Right cardiac atrium (tissue), 5 donors: ENCODE measurements at regions not wholly inside any gene's neighbourhood (a gene's known extent, or its start where the extent isn't known, plus 50 kb on each side); places are given as distances from the start of the nearest gene placed in this dataset.

ENCODE experiments used
- ATAC-seq, 2 donors: fragments of 200-7000 bp; cut with Tn5 transposase; one replicate each; pipeline versions ENCODE4 v1.8.0 to v1.9.1; 2020; ENCODE audit warnings: moderate library complexity in 2 of 2, mild to moderate bottlenecking in 1 of 2
- DNase-seq, 3 donors: peaks; one replicate each; pipeline ENCODE4 v3.0.0-alpha.2; 2020
- H3K27ac ChIP-seq: one replicate; pipeline ENCODE4 v1.5.1; 2013; ENCODE audit warnings: mild to moderate bottlenecking, low read length, control low read depth, moderate library complexity
- H3K27me3 ChIP-seq: one replicate; pipeline ENCODE4 v1.6.1; 2013; ENCODE audit not compliant: control insufficient read depth, insufficient read depth
- H3K4me1 ChIP-seq: one replicate; pipeline ENCODE4 v1.6.1; 2013; ENCODE audit warnings: low read length; ENCODE audit not compliant: control insufficient read depth, insufficient read depth
- H3K4me3 ChIP-seq: one replicate; pipeline ENCODE4 v1.5.1; 2013; ENCODE audit warnings: low read length, control low read depth
- H3K9me3 ChIP-seq: one replicate; pipeline ENCODE4 v1.6.1; 2013; ENCODE audit warnings: low read length; ENCODE audit not compliant: control insufficient read depth
- WGBS: extraction: QIAGEN DNeasy Blood & Tissue Kit; methylation state at CpG from one replicate; pipeline ENCODE4 v1.1.7; 2013; 5-methylcytosine and 5-hydroxymethylcytosine counted together
- intact Hi-C, 4 donors: fragments of 100-400 bp; cut with DNase I; formaldehyde crosslinking; loops; one replicate each; pipeline versions ENCODE4 v1.11.0 to v1.14.0; 2022 to 2023
- donor health status: healthy with polysubstance abuse.
- donor health status: DM: no; HTN: yes; CAD: no.
- donor health status: DM: no; HTN: no; CAD: no.
- donor health status: DM: no; HTN: yes; CAD: no; lungs with severe emphysema.
- donor health status: DM: yes; HTN: yes; CAD: no.

DNA sequence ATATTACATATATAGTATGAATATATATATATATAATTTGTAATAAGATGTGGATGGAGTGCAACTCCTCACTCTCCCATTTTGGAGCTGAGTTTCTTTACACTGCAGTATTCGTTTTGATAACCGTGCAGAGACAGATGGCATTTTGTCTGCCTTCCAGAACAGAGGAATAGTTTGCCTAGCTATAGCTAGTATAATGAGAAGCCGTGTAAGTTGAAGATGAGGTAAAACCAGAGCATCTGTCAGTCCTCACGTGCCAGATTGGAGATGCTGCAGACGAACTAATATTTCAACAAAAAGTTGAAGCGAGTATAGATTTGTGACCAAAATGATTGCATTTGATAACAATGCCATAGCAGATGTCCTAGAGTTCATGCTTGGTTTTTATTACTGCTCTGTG is 180.6 kb downstream of the FMR1NB start:
- DNase-seq: no peak
- Histone ChIP-seq H3K9me3 (no peaks in the 10 kb centered on the region), H3K4me3 (no peak overlapping the region), H3K4me1 (no peaks in the 10 kb centered on the region), H3K27me3 (no peaks in the 10 kb centered on the region), H3K27ac (no peak overlapping the region)
- intact Hi-C loops: no loop called here
- no peak for ATAC-seq
- 75% methylated on average over 6 of the region's 6 CpGs for WGBS

DNA sequence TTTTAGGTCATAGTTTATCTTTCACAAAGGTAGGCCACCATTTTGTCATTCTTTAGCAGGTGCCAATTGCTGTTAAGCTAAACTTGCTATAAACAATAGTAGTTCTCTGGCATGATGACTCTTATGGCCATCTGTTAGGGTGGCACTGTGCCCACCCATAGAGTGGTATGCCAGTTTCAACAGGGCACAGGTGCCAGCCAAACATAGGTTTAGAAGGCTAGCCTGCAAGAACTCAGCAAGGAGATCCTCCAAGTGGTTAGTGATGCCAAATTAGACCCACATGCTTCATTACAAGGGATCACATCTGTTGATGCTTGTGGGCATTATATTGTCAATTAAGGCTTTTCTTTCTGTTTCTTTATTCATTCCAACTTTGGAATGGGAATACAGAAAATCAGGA is 204.5 kb downstream of the FMR1NB start:
- ATAC-seq: no peak
- Histone ChIP-seq H3K4me1 (no peaks in the 10 kb centered on the region), H3K27ac (no peak overlapping the region), H3K9me3 (no peaks in the 10 kb centered on the region), H3K27me3 (no peaks in the 10 kb centered on the region), H3K4me3 (no peak overlapping the region)
- no peak for DNase-seq
- intact Hi-C loops: no loop called here

DNA sequence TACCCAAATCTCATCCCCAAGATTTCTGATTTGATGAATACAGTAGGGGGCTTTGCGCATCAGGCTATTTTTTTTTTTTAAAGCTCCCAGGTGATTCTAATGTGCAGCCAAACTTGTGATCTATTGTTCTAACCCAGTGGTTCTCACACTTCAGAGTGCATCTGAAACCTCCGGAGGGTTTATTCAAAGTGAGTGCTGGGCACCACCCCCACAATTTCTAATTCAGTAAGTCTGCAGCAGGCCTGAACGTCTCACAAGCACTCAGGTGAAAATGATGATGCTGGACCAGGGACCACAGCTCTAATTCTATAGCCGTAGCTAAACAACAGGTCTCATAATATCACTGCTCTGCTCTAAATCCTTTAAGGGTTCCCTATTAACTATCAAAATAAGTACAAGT is 211.4 kb downstream of the FMR1NB start:
- intact Hi-C loops: no loop called here
- no peak overlapping the region for H3K4me3 ChIP-seq
- WGBS: 66% methylated on average over 4 of the region's 4 CpGs
- no peaks in the 10 kb centered on the region for H3K4me1 ChIP-seq
- DNase-seq: no peak
- no peaks in the 10 kb centered on the region for H3K27me3 ChIP-seq
- H3K27ac ChIP-seq: no peak overlapping the region
- ATAC-seq: no peak
- H3K9me3 ChIP-seq: no peaks in the 10 kb centered on the region

- DNase-seq (no peak), ATAC-seq (no peak)
- intact Hi-C loops: no loop called here
- Histone ChIP-seq H3K27me3 (no peaks in the 10 kb centered on the region), H3K27ac (no peak overlapping the region), H3K4me3 (no peak overlapping the region), H3K4me1 (no peaks in the 10 kb centered on the region), H3K9me3 (no peaks in the 10 kb centered on the region)
These were observed 212.6 kb downstream of the FMR1NB start for GRCh38 chrX:148193759-148194158.

DNA sequence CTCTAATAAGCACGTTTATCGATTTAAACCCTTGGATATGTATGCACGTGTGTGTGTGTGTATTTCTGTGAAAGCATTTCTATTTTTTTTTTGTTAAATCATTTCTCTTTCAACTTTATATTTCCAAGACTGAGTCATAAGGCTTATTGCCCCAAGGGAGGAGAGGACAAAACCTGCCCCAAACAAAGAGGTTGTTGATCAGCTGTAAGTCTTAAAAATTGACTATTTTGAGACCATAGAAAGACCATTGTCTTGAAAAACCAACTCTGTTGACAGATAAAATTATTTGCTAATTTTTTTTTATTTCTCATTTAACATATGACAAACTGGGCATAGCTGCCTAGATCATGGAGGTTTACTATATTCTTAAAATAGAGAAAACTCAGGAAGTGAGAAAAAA is 222.4 kb downstream of the FMR1NB start:
- WGBS: 78% methylated on average over 3 of the region's 3 CpGs

DNA sequence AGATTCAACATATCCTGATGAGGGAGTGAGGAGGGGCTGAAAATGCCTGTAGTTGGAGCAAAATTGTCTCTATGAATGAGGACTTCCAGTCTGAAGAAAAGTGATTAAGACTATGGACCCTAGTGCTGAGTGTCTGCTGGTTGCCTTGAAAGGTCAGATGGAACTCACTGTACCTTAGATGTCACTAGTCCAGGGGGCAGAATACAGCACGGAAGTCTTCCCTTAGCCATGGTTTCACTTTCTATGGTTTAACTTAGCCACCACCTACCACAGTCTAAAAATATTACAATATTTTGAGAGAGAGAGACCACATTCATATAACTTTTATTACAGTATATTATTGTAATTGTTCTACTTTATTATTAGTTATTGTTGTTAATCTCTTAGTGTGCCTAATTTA is 223.1 kb downstream of the FMR1NB start:
- DNase-seq (no peak), ATAC-seq (no peak)
- Histone ChIP-seq H3K27ac (no peak overlapping the region), H3K4me3 (no peak overlapping the region), H3K9me3 (no peaks in the 10 kb centered on the region), H3K4me1 (no peaks in the 10 kb centered on the region), H3K27me3 (no peaks in the 10 kb centered on the region)
- WGBS: 61% methylated on average over 1 of the region's 1 CpG
- intact Hi-C loops: no loop called here

More for the DNA sequence above, 222.4 kb downstream of the FMR1NB start:
- Histone ChIP-seq H3K4me1 (no peaks in the 10 kb centered on the region), H3K4me3 (no peak overlapping the region), H3K27ac (no peak overlapping the region), H3K27me3 (no peaks in the 10 kb centered on the region), H3K9me3 (no peaks in the 10 kb centered on the region)
- no peak for ATAC-seq
- intact Hi-C loops: no loop called here
- DNase-seq: no peak

GRCh38 chrX:148214786-148215185 is 233.6 kb downstream of the FMR1NB start:
- DNase-seq (no peak), ATAC-seq (no peak)
- H3K27me3 ChIP-seq: no peaks in the 10 kb centered on the region
- intact Hi-C loops: no loop called here
- H3K4me3 ChIP-seq: no peak overlapping the region
- H3K27ac ChIP-seq: no peak overlapping the region
- WGBS: 92% methylated on average over 1 of the region's 1 CpG
- H3K4me1 ChIP-seq: no peaks in the 10 kb centered on the region
- H3K9me3 ChIP-seq: no peaks in the 10 kb centered on the region

GRCh38 chrX:148215726-148216125 is 234.6 kb downstream of the FMR1NB start:
- intact Hi-C loops: no loop called here
- DNase-seq: no peak
- no peaks in the 10 kb centered on the region for H3K9me3 ChIP-seq
- no peak overlapping the region for H3K27ac ChIP-seq
- H3K27me3 ChIP-seq: no peaks in the 10 kb centered on the region
- no peak overlapping the region for H3K4me3 ChIP-seq
- no peak for ATAC-seq
- WGBS: 84% methylated on average over 3 of the region's 3 CpGs
- H3K4me1 ChIP-seq: no peaks in the 10 kb centered on the region

DNA sequence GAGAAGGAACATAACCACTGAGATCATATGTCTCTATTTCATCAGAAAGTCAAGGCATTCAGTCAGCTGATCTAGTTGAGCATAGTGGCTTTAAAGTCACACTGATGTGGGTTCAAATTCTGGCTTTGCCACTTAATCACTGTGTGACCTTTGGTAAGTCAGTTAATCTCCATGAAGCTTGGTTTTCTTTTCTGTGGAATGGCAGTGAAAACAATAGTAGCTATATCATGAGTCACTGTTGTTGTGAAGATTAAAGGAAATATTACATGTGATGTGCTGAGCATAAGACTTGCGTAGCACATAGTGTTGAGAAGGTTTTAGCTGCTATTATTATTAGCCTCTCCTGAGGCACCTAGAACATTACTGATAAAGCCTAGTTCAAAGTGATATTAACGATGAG is 242.2 kb downstream of the FMR1NB start:
- no peak overlapping the region for H3K4me3 ChIP-seq
- H3K27me3 ChIP-seq: no peaks in the 10 kb centered on the region
- ATAC-seq (no peak), DNase-seq (no peak)
- WGBS: 85% methylated on average over 2 of the region's 2 CpGs
- H3K4me1 ChIP-seq: no peaks in the 10 kb centered on the region
- H3K9me3 ChIP-seq: no peaks in the 10 kb centered on the region
- intact Hi-C loops: no loop called here
- no peak overlapping the region for H3K27ac ChIP-seq

DNA sequence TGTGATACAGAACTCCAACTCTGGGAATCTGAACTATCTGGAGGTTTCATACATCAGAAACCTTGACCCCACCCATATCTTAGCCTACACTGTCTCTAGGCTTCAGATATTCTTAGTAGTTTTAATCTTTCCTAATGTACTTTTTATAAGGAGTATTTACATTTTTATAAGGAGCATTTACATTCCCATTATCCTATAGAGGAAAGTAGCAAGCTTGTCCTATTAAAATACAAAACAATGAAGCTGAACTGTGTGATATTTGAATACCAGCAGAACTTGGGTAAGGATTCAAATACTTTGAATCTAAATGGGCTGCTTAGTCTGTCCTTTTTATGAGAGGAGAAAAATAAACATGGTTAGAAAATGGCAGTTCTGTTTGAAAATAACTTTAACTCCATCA is 247.4 kb downstream of the FMR1NB start:
- no peaks in the 10 kb centered on the region for H3K27me3 ChIP-seq
- no peaks in the 10 kb centered on the region for H3K4me1 ChIP-seq
- H3K4me3 ChIP-seq: no peak overlapping the region
- H3K9me3 ChIP-seq: no peaks in the 10 kb centered on the region
- ATAC-seq (no peak), DNase-seq (no peak)
- H3K27ac ChIP-seq: no peak overlapping the region
- intact Hi-C loops: no loop called here

GRCh38 chrX:148229801-148230303 is 248.7 kb downstream of the FMR1NB start:
- H3K9me3 ChIP-seq: no peaks in the 10 kb centered on the region
- intact Hi-C loops: no loop called here
- no peak overlapping the region for H3K4me3 ChIP-seq
- 61% methylated on average over 1 of the region's 1 CpG for WGBS
- ATAC-seq: no peak
- no peaks in the 10 kb centered on the region for H3K27me3 ChIP-seq
- no peak for DNase-seq
- H3K27ac ChIP-seq: no peak overlapping the region
- H3K4me1 ChIP-seq: no peaks in the 10 kb centered on the region

DNA sequence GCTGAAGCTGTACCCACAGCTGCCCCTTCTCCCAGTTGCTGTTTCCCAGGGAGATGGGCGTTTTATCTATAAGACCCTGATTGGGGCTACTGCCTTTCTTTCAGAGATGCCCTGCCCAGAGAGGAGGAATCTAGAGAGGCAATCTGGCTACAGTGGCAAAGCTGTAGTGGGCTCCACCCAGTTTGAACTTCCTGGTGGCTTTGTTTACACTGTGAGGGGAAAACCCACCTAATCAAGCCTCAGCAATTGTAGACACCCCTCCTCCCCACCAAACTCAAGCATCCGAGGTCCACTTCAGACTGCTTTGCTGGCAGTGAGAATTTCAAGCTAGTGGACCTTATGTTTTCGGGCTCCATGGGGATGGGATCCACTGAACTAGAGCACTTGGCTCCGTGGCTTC is 240.4 kb upstream of the AFF2 start:
- no peak overlapping the region for H3K4me3 ChIP-seq
- ATAC-seq: no peak
- no peaks in the 10 kb centered on the region for H3K27me3 ChIP-seq
- WGBS: 63% methylated on average over 4 of the region's 4 CpGs
- no peaks in the 10 kb centered on the region for H3K9me3 ChIP-seq
- H3K4me1 ChIP-seq: no peaks in the 10 kb centered on the region
- no peak for DNase-seq
- intact Hi-C loops: no loop called here
- no peak overlapping the region for H3K27ac ChIP-seq
